ENCODE measurements at regions not wholly inside any gene's neighbourhood (a gene's known extent, or its start where the extent isn't known, plus 50 kb on each side); places are given as distances from the start of the nearest gene placed in this dataset.

GRCh38 chr5:42032137-42032536 is 107.1 kb downstream of the FBXO4 start:
- H3K36me3 Mint-ChIP-seq (ENCODE audit: low read depth): no peaks in the 10 kb centered on the region
- TF ChIP-seq, protein P1, sequence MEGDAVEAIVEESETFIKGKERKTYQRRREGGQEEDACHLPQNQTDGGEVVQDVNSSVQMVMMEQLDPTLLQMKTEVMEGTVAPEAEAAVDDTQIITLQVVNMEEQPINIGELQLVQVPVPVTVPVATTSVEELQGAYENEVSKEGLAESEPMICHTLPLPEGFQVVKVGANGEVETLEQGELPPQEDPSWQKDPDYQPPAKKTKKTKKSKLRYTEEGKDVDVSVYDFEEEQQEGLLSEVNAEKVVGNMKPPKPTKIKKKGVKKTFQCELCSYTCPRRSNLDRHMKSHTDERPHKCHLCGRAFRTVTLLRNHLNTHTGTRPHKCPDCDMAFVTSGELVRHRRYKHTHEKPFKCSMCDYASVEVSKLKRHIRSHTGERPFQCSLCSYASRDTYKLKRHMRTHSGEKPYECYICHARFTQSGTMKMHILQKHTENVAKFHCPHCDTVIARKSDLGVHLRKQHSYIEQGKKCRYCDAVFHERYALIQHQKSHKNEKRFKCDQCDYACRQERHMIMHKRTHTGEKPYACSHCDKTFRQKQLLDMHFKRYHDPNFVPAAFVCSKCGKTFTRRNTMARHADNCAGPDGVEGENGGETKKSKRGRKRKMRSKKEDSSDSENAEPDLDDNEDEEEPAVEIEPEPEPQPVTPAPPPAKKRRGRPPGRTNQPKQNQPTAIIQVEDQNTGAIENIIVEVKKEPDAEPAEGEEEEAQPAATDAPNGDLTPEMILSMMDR (IDR thresholded peaks at IDR 0.05): no peak
- DNase-seq (ENCODE audit: low spot score): no peak
- peaks cover 3% of the 10 kb centered on the region for H3K27me3 Mint-ChIP-seq (ENCODE audit: low read depth)
- no peaks in the 10 kb centered on the region for H3K4me1 Mint-ChIP-seq (ENCODE audit: low read depth)
- peaks cover 15% of the 10 kb centered on the region for H3K9me3 Mint-ChIP-seq (ENCODE audit: low read depth)
- H3K27ac Mint-ChIP-seq (ENCODE audit: unreplicated experiment): no peak overlapping the region
- no peak overlapping the region for H3K4me3 Mint-ChIP-seq (ENCODE audit: unreplicated experiment)

- no peaks in the 10 kb centered on the region for H3K4me1 Mint-ChIP-seq (ENCODE audit: low read depth)
- peaks cover 7% of the 10 kb centered on the region for H3K27me3 Mint-ChIP-seq (ENCODE audit: low read depth)
- TF ChIP-seq, protein P1 (IDR thresholded peaks at IDR 0.05): no peak
- no peak overlapping the region for H3K27ac Mint-ChIP-seq (ENCODE audit: unreplicated experiment)
- H3K9me3 Mint-ChIP-seq (ENCODE audit: low read depth): peaks cover 10% of the 10 kb centered on the region
- H3K4me3 Mint-ChIP-seq (ENCODE audit: unreplicated experiment): no peak overlapping the region
- no peak for DNase-seq (ENCODE audit: low spot score)
- H3K36me3 Mint-ChIP-seq (ENCODE audit: low read depth): no peaks in the 10 kb centered on the region
Observed at GRCh38 chr5:42035526-42035925, 110.4 kb downstream of the FBXO4 start.

- TF ChIP-seq, protein P1 (IDR thresholded peaks at IDR 0.05): no peak
- no peak for DNase-seq (ENCODE audit: low spot score)
- Mint-ChIP-seq H3K36me3 (ENCODE audit: low read depth) (no peaks in the 10 kb centered on the region), H3K4me1 (ENCODE audit: low read depth) (no peaks in the 10 kb centered on the region), H3K9me3 (ENCODE audit: low read depth) (peaks cover 10% of the 10 kb centered on the region), H3K27ac (ENCODE audit: unreplicated experiment) (no peak overlapping the region), H3K4me3 (ENCODE audit: unreplicated experiment) (no peak overlapping the region), H3K27me3 (ENCODE audit: low read depth) (peaks cover 13% of the 10 kb centered on the region)
Observed at GRCh38 chr5:42036379-42036778, 111.3 kb downstream of the FBXO4 start.

GRCh38 chr5:42037379-42037932 is 112.4 kb downstream of the FBXO4 start:
- Mint-ChIP-seq H3K36me3 (ENCODE audit: low read depth) (no peaks in the 10 kb centered on the region), H3K4me1 (ENCODE audit: low read depth) (no peaks in the 10 kb centered on the region), H3K9me3 (ENCODE audit: low read depth) (peaks cover 10% of the 10 kb centered on the region), H3K27ac (ENCODE audit: unreplicated experiment) (no peak overlapping the region), H3K27me3 (ENCODE audit: low read depth) (peaks cover 13% of the 10 kb centered on the region), H3K4me3 (ENCODE audit: unreplicated experiment) (no peak overlapping the region)
- no peak for DNase-seq (ENCODE audit: low spot score)
- TF ChIP-seq, protein P1 (IDR thresholded peaks at IDR 0.05): no peak

DNA sequence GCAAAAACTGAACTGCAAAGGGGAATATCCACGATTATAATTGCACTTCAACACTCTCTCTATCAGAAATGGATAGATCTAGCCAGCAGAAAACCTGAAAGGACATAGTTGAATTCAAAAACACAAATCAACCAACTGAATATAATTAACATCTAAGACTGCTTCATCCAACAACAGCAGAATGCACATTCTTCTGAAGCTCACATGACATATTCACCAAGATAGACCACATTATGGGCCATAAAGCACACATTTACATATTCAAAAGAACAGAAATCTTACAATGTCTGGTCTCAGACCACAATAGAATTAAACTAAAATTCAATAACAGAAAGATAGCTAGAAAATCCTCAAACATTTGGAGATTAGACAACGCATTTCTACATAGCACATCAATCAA is 118.3 kb downstream of the FBXO4 start:
- no peak for DNase-seq (ENCODE audit: low spot score)
- Mint-ChIP-seq H3K9me3 (ENCODE audit: low read depth) (peaks cover 3% of the 10 kb centered on the region), H3K4me1 (ENCODE audit: low read depth) (no peaks in the 10 kb centered on the region), H3K27me3 (ENCODE audit: low read depth) (peaks cover 36% of the 10 kb centered on the region), H3K4me3 (ENCODE audit: unreplicated experiment) (no peak overlapping the region), H3K36me3 (ENCODE audit: low read depth) (no peaks in the 10 kb centered on the region), H3K27ac (ENCODE audit: unreplicated experiment) (no peak overlapping the region)
- TF ChIP-seq, protein P1 (IDR thresholded peaks at IDR 0.05): no peak

All from chondrocyte (in vitro differentiated cells).